Endothelial cell of umbilical vein (primary cell): ENCODE measurements at regions not wholly inside any gene's neighbourhood (a gene's known extent, or its start where the extent isn't known, plus 50 kb on each side); places are given as distances from the start of the nearest gene placed in this dataset.

ENCODE experiments used
- BruUV-seq: library from RNA; stranded (reverse); fragments of 400-500 nt; replicated peaks from 2 replicates; lab custom pipeline; 2021; lab: Mats Ljungman, UMichigan
- CTCF ChIA-PET: fragments of 300-600, 350-600 bp; sonication (Branson Sonifier 250); formaldehyde crosslinking; loops from one replicate; lab custom pipeline; 2021; ENCODE audit warnings: antibody characterized with exemption, inconsistent platforms; lab: Charles Lee
- POLR2A ChIA-PET: fragments of 300-600, 350-600 bp; sonication (Branson Sonifier 250); formaldehyde crosslinking; loops from one replicate; lab custom pipeline; 2021; ENCODE audit warnings: antibody characterized with exemption, inconsistent platforms; lab: Charles Lee
- DNase-seq: peaks from one replicate; pipeline ENCODE4 v3.0.0-alpha.2; 2011; ENCODE audit warnings: low read depth, low spot score
- FAIRE-seq: peaks from 2 replicates; lab custom pipeline; 2011; peaks lifted over from hg19 to GRCh38; lab: Jason Lieb, UNC
- H2AFZ ChIP-seq: 2 replicates; pipeline ENCODE4 v1.6.0; 2012; ENCODE audit warnings: low read depth, low read length, control low read depth, inconsistent platforms
- H3K27ac ChIP-seq: 2 replicates; pipeline ENCODE4 v1.5.1; 2011; ENCODE audit warnings: low read depth, mild to moderate bottlenecking, control low read depth, low read length, moderate library complexity; ENCODE audit not compliant: insufficient read depth
- H3K27me3 ChIP-seq, 2 experiments: 2 replicates each; pipeline versions ENCODE4 v1.6.0 to v1.6.1; 2011; ENCODE audit warnings: low read length in 2 of 2, mixed read lengths in 1 of 2; ENCODE audit not compliant: control insufficient read depth in 2 of 2, insufficient read depth in 2 of 2
- H3K36me3 ChIP-seq, 2 experiments: 2 replicates in 1 of 2; 3 replicates in 1 of 2; pipeline ENCODE4 v1.5.1; 2011; ENCODE audit warnings: low read length in 2 of 2, mild to moderate bottlenecking in 1 of 2, moderate library complexity in 1 of 2; ENCODE audit not compliant: control insufficient read depth in 2 of 2, insufficient read depth in 2 of 2; ENCODE audit errors: extremely low read depth in 1 of 2
- H3K4me1 ChIP-seq: 3 replicates; pipeline ENCODE4 v1.5.1; 2011; ENCODE audit warnings: mild to moderate bottlenecking, low read length; ENCODE audit not compliant: control insufficient read depth, insufficient read depth; ENCODE audit errors: extremely low read depth
- H3K4me2 ChIP-seq: 2 replicates; pipeline ENCODE4 v1.6.1; 2011; ENCODE audit warnings: low read length, control low read depth, mixed read lengths; ENCODE audit not compliant: insufficient read depth
- H3K4me3 ChIP-seq, 3 experiments: fragments of 200-600 bp in 1 of 3; sonication (generic), shearing (Covaris generic) in 1 of 3; replicated peaks in 1 of 3; 2 replicates each; pipeline ENCODE4 v1.5.1; 2011 to 2016; ENCODE audit warnings: control low read depth in 3 of 3, low read length in 3 of 3, mild to moderate bottlenecking in 2 of 3, inconsistent platforms in 1 of 3, low read depth in 1 of 3, moderate library complexity in 1 of 3; ENCODE audit not compliant: insufficient read depth in 1 of 3
- H3K79me2 ChIP-seq: 2 replicates; pipeline ENCODE4 v1.6.0; 2012; ENCODE audit warnings: low read length, inconsistent platforms; ENCODE audit not compliant: control insufficient read depth, insufficient read depth
- H3K9ac ChIP-seq: replicated peaks from 2 replicates; pipeline ENCODE3; 2011; ENCODE audit warnings: low read length, control low read depth; ENCODE audit not compliant: insufficient read depth; ENCODE audit errors: extremely low read depth
- H3K9me1 ChIP-seq: replicated peaks from 3 replicates; pipeline ENCODE4 v1.6.0; 2011; ENCODE audit warnings: mild to moderate bottlenecking, low read length; ENCODE audit not compliant: control insufficient read depth, insufficient read depth; ENCODE audit errors: extremely low read depth
- H3K9me3 ChIP-seq: replicated peaks from 2 replicates; pipeline ENCODE4 v1.5.1; 2012; ENCODE audit warnings: low read length, inconsistent platforms; ENCODE audit not compliant: control insufficient read depth, insufficient read depth
- H4K20me1 ChIP-seq: replicated peaks from 2 replicates; pipeline ENCODE3; 2011; ENCODE audit warnings: mild to moderate bottlenecking, low read length; ENCODE audit not compliant: control insufficient read depth, insufficient read depth; ENCODE audit errors: extremely low read depth
- CTCF ChIP-seq, 2 donors: IDR thresholded peaks; 1 replicate in 1 of 2; 2 replicates in 1 of 2; pipeline ENCODE4 v1.5.1; 2011; ENCODE audit warnings: low read length in 2 of 2, mild to moderate bottlenecking in 2 of 2, moderate library complexity in 2 of 2, control low read depth in 1 of 2, inconsistent platforms in 1 of 2, low read depth in 1 of 2; ENCODE audit not compliant: insufficient read depth in 1 of 2; ENCODE audit errors: extremely low read depth in 1 of 2
- EZH2 ChIP-seq: IDR thresholded peaks from 2 replicates; pipeline ENCODE4 v1.6.1; 2012; ENCODE audit warnings: borderline replicate concordance, low read depth, mild to moderate bottlenecking, moderate library complexity, low read length, inconsistent platforms; ENCODE audit not compliant: severe bottlenecking
- FOS ChIP-seq: IDR thresholded peaks from 2 replicates; pipeline ENCODE4 v1.6.1; 2011; ENCODE audit warnings: mild to moderate bottlenecking, low read length, moderate library complexity, borderline replicate concordance; ENCODE audit not compliant: insufficient read depth
- GATA2 ChIP-seq: IDR thresholded peaks from 2 replicates; pipeline ENCODE4 v1.7.0; 2011; ENCODE audit warnings: low read depth, mild to moderate bottlenecking, moderate library complexity, mixed read lengths, low read length; ENCODE audit not compliant: insufficient read length, insufficient read depth
- JUN ChIP-seq: IDR thresholded peaks from 2 replicates; pipeline ENCODE4 v1.6.1; 2011; ENCODE audit warnings: borderline replicate concordance, low read depth; ENCODE audit not compliant: insufficient read length, insufficient read depth
- MAX ChIP-seq: IDR thresholded peaks from 2 replicates; pipeline ENCODE4 v1.6.1; 2011; ENCODE audit not compliant: insufficient read depth, insufficient read length
- MYC ChIP-seq: IDR thresholded peaks from one replicate; pipeline ENCODE4 v1.6.1; 2011; ENCODE audit warnings: mild to moderate bottlenecking, low read depth, low read length
- POLR2A ChIP-seq: IDR thresholded peaks from 2 replicates; pipeline ENCODE4 v1.6.1; 2012; ENCODE audit warnings: low read depth, mild to moderate bottlenecking, control low read depth, low read length
- POLR2AphosphoS5 ChIP-seq: IDR thresholded peaks from 2 replicates; pipeline ENCODE4 v1.6.1; 2012; ENCODE audit warnings: low read depth, mild to moderate bottlenecking, control low read depth, low read length, moderate library complexity; ENCODE audit not compliant: insufficient read depth
- dilution Hi-C: fragments of 300-500 bp; cut with MboI; formaldehyde crosslinking; loops from one replicate; pipeline ENCODE4 v1.15.0; 2019; ENCODE audit warnings: low sequenced_read_pairs; ENCODE audit not compliant: extremely low pct_ligation_motif_present
- intact Hi-C: fragments of 100-400 bp; cut with micrococcal nuclease; formaldehyde crosslinking; loops from one replicate; pipeline ENCODE4 v1.10.0; 2022

GRCh38 chr7:34453150-34453549 is 204.9 kb upstream of the NPSR1 start:
- POLR2A ChIA-PET = no interaction called here
- peak overlapping the region; percentile 63 for H3K27ac ChIP-seq
- no peaks in the 10 kb centered on the region for H3K9me3 ChIP-seq
- intact Hi-C loops = loop anchor here (2.0 to 10.0 kb wide), 4 partner anchors 584 to 1868 kb away; partner anchors contain the start of genes DPY19L1 and TBX20
- FAIRE-seq (peak; percentile 83), DNase-seq (peak; percentile 71)
- dilution Hi-C loops = no loop called here
- peak overlapping the region; percentile 50 for H3K9ac ChIP-seq
- H3K4me3 ChIP-seq = peak overlapping the region in 1 of 3 experiments; percentile 27
- H2AFZ ChIP-seq = no peak overlapping the region
- peak overlapping the region; percentile 85 for H3K4me2 ChIP-seq
- no peaks in the 10 kb centered on the region for H3K36me3 ChIP-seq
- no TSS peak for BruUV-seq
- CTCF ChIA-PET = interaction anchor here (1.1 to 2.1 kb wide), 2 partner anchors 10 to 132 kb away, joined by 3 to 16 read pairs; no protein-coding TSS in a partner anchor
- H4K20me1 ChIP-seq = no peaks in the 10 kb centered on the region
- H3K4me1 ChIP-seq = peaks cover 30% of the 10 kb centered on the region
- TF ChIP-seq FOS = peak; percentile 67
- no peak for TF ChIP-seq GATA2
- TF ChIP-seq POLR2AphosphoS5 = no peak
- no peak for TF ChIP-seq CTCF (IDR thresholded peaks at IDR 0.05; ENCODE audit: extremely low read depth in 1 of 2, insufficient read depth in 1 of 2, low read depth in 1 of 2, low read length in 2 of 2)
- no peak for TF ChIP-seq MYC
- no peak for TF ChIP-seq MAX
- TF ChIP-seq JUN = peak; percentile 72
- no peak for TF ChIP-seq POLR2A
- no peak for TF ChIP-seq EZH2
- H3K27me3 ChIP-seq = no peaks in the 10 kb centered on the region
- no peaks in the 10 kb centered on the region for H3K79me2 ChIP-seq
- no peaks in the 10 kb centered on the region for H3K9me1 ChIP-seq
